Lower leg skin (tissue), 3 donors: ENCODE measurements at regions not wholly inside any gene's neighbourhood (a gene's known extent, or its start where the extent isn't known, plus 50 kb on each side); places are given as distances from the start of the nearest gene placed in this dataset.

Experiments
- POLR2A ChIP-seq, 2 donors: fragments of 450-650 bp; IDR thresholded peaks; one replicate each; pipeline ENCODE4 v1.6.1; 2016 to 2017; ENCODE audit warnings: antibody characterized with exemption in 2 of 2, mild to moderate bottlenecking in 1 of 2, moderate library complexity in 1 of 2
- TF ChIP-seq, protein P1 (sequence below), 3 donors: fragments of 450-650 bp; IDR thresholded peaks; one replicate each; pipeline ENCODE4 v1.5.1; 2016; ENCODE audit warnings: antibody characterized with exemption in 3 of 3, mild to moderate bottlenecking in 3 of 3, moderate library complexity in 2 of 3

DNA sequence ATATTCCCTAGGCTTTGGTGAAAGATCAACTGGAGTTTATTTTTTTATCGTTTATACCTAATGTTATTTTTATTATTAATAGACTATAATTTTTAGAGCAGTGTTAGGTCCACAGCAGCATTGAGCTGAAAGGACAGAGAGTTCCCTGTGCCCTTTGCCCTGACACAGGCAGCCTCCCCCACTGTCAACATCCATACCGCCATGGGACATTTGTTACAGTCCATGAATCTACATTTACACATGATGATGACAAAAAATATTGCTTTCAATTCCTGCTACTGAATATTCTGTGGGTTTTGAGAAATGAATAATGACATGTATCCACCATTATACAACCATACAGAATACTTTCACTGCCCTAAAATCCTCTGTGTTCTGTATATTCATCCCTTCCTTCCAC lies 1297.5 kb upstream of the SORCS1 start:
- TF ChIP-seq, protein P1, sequence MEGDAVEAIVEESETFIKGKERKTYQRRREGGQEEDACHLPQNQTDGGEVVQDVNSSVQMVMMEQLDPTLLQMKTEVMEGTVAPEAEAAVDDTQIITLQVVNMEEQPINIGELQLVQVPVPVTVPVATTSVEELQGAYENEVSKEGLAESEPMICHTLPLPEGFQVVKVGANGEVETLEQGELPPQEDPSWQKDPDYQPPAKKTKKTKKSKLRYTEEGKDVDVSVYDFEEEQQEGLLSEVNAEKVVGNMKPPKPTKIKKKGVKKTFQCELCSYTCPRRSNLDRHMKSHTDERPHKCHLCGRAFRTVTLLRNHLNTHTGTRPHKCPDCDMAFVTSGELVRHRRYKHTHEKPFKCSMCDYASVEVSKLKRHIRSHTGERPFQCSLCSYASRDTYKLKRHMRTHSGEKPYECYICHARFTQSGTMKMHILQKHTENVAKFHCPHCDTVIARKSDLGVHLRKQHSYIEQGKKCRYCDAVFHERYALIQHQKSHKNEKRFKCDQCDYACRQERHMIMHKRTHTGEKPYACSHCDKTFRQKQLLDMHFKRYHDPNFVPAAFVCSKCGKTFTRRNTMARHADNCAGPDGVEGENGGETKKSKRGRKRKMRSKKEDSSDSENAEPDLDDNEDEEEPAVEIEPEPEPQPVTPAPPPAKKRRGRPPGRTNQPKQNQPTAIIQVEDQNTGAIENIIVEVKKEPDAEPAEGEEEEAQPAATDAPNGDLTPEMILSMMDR (IDR thresholded peaks at IDR 0.05): no peak
- TF ChIP-seq POLR2A (IDR thresholded peaks at IDR 0.05): no peak
